AG08396 (cell line): ENCODE measurements at regions not wholly inside any gene's neighbourhood (a gene's known extent, or its start where the extent isn't known, plus 50 kb on each side); places are given as distances from the start of the nearest gene placed in this dataset.
"Not testable (repeated sequence)": the region's sequence is repeated elsewhere in the genome, so short reads cannot be mapped to it uniquely, and the experiment has no call there.

ENCODE experiments used
- DNase-seq: peaks from one replicate; pipeline ENCODE4 v3.0.0; 2012; ENCODE audit warnings: low spot score, mixed read lengths

GRCh38 chr3:166522017-166522416 is 684.8 kb upstream of the BCHE start:
- DNase-seq = no peak

- no peak for DNase-seq
These were observed 682.2 kb upstream of the BCHE start for GRCh38 chr3:166519443-166519842.

- no peak for DNase-seq
These were observed 680.8 kb upstream of the BCHE start for GRCh38 chr3:166518040-166518439.

GRCh38 chr3:166510382-166510781 is 673.2 kb upstream of the BCHE start:
- DNase-seq = no peak

GRCh38 chr3:166500420-166500819 is 663.2 kb upstream of the BCHE start:
- DNase-seq = not testable (repeated sequence)

GRCh38 chr3:166499636-166500035 is 662.4 kb upstream of the BCHE start:
- no peak for DNase-seq

- DNase-seq = no peak
These were observed 661.2 kb upstream of the BCHE start for GRCh38 chr3:166498446-166498845.

GRCh38 chr3:166489826-166490225 is 652.6 kb upstream of the BCHE start:
- no peak for DNase-seq

- DNase-seq = no peak
These were observed 651.9 kb upstream of the BCHE start for GRCh38 chr3:166488977-166489672.

GRCh38 chr3:166484470-166484869 is 647.2 kb upstream of the BCHE start:
- DNase-seq = no peak

GRCh38 chr3:166481340-166481739 is 644.1 kb upstream of the BCHE start:
- no peak for DNase-seq

- DNase-seq = no peak
These were observed 641.1 kb upstream of the BCHE start for GRCh38 chr3:166478356-166478755.

- DNase-seq = no peak
These were observed 636.3 kb upstream of the BCHE start for GRCh38 chr3:166473501-166473900.

- DNase-seq = no peak
These were observed 634.8 kb upstream of the BCHE start for GRCh38 chr3:166472015-166472414.

GRCh38 chr3:166471074-166471767 is 634.0 kb upstream of the BCHE start:
- no peak for DNase-seq

GRCh38 chr3:166462891-166463470 is 625.8 kb upstream of the BCHE start:
- DNase-seq = no peak

- DNase-seq = no peak
These were observed 624.4 kb upstream of the BCHE start for GRCh38 chr3:166461626-166462025.

- DNase-seq = no peak
These were observed 620.2 kb upstream of the BCHE start for GRCh38 chr3:166457382-166457781.

- no peak for DNase-seq
These were observed 619.1 kb upstream of the BCHE start for GRCh38 chr3:166456286-166456685.

- DNase-seq = no peak
These were observed 618.5 kb upstream of the BCHE start for GRCh38 chr3:166455744-166456143.

GRCh38 chr3:166453478-166453877 is 616.3 kb upstream of the BCHE start:
- DNase-seq = no peak

GRCh38 chr3:166451997-166452396 is 614.8 kb upstream of the BCHE start:
- DNase-seq = no peak

- no peak for DNase-seq
These were observed 610.3 kb upstream of the BCHE start for GRCh38 chr3:166447513-166447912.
